HL-60 (cell line): ENCODE measurements at regions not wholly inside any gene's neighbourhood (a gene's known extent, or its start where the extent isn't known, plus 50 kb on each side); places are given as distances from the start of the nearest gene placed in this dataset.

Source experiments
- DNase-seq, 2 experiments: peaks; one replicate each; pipeline ENCODE4 v3.0.0-alpha.2; 2010 to 2020; ENCODE audit warnings: low read depth in 1 of 2, low spot score in 1 of 2
- H3K27ac ChIP-seq: fragments of 250-450 bp; sonication (Bioruptor Pico); replicated peaks from 2 replicates; pipeline ENCODE4 v1.5.1; 2020; ENCODE audit warnings: mild to moderate bottlenecking, moderate library complexity
- H3K27me3 ChIP-seq: fragments of 250-450 bp; sonication (Bioruptor Pico); 2 replicates; pipeline ENCODE4 v1.5.1; 2021; ENCODE audit warnings: mild to moderate bottlenecking, moderate library complexity; ENCODE audit not compliant: insufficient read depth, poor library complexity, severe bottlenecking
- H3K4me3 ChIP-seq: replicated peaks from 2 replicates; pipeline ENCODE4 v1.5.1; 2011; ENCODE audit warnings: mild to moderate bottlenecking, control low read depth, low read length; ENCODE audit not compliant: insufficient read depth
- GABPA ChIP-seq: IDR thresholded peaks from 2 replicates; pipeline ENCODE4 v1.6.1; 2012; ENCODE audit warnings: low read depth
- POLR2AphosphoS5 ChIP-seq: IDR thresholded peaks from 2 replicates; pipeline ENCODE4 v1.6.1; 2012; ENCODE audit warnings: low read depth
- REST ChIP-seq: IDR thresholded peaks from 2 replicates; pipeline ENCODE4 v1.6.1; 2012; ENCODE audit warnings: low read depth; ENCODE audit not compliant: insufficient replicate concordance
- SPI1 ChIP-seq: IDR thresholded peaks from 2 replicates; pipeline ENCODE4 v1.6.1; 2012; ENCODE audit warnings: low read depth, mild to moderate bottlenecking, borderline replicate concordance
- TF ChIP-seq, protein P1 (sequence below): IDR thresholded peaks from one replicate; pipeline ENCODE4 v1.5.1; 2011; ENCODE audit warnings: low read length, control low read depth, inconsistent platforms; ENCODE audit not compliant: insufficient read depth

- no peak for TF ChIP-seq REST
- TF ChIP-seq SPI1: no peak
- no peak for TF ChIP-seq GABPA
- TF ChIP-seq POLR2AphosphoS5: no peak
- TF ChIP-seq, protein P1, sequence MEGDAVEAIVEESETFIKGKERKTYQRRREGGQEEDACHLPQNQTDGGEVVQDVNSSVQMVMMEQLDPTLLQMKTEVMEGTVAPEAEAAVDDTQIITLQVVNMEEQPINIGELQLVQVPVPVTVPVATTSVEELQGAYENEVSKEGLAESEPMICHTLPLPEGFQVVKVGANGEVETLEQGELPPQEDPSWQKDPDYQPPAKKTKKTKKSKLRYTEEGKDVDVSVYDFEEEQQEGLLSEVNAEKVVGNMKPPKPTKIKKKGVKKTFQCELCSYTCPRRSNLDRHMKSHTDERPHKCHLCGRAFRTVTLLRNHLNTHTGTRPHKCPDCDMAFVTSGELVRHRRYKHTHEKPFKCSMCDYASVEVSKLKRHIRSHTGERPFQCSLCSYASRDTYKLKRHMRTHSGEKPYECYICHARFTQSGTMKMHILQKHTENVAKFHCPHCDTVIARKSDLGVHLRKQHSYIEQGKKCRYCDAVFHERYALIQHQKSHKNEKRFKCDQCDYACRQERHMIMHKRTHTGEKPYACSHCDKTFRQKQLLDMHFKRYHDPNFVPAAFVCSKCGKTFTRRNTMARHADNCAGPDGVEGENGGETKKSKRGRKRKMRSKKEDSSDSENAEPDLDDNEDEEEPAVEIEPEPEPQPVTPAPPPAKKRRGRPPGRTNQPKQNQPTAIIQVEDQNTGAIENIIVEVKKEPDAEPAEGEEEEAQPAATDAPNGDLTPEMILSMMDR: no peak
- no peak for DNase-seq
- Histone ChIP-seq H3K27me3 (no peaks in the 10 kb centered on the region), H3K27ac (no peak overlapping the region), H3K4me3 (no peak overlapping the region)
These were observed 626.7 kb upstream of the SALL3 start for GRCh38 chr18:78352910-78353309.

GRCh38 chr18:78362198-78362597 lies 617.4 kb upstream of the SALL3 start:
- peaks cover 3% of the 10 kb centered on the region for H3K27me3 ChIP-seq
- no peak overlapping the region for H3K4me3 ChIP-seq
- DNase-seq: no peak
- TF ChIP-seq POLR2AphosphoS5: no peak
- no peak for TF ChIP-seq REST
- no peak for TF ChIP-seq GABPA
- no peak for TF ChIP-seq SPI1
- TF ChIP-seq, protein P1: no peak
- H3K27ac ChIP-seq: no peak overlapping the region

DNA sequence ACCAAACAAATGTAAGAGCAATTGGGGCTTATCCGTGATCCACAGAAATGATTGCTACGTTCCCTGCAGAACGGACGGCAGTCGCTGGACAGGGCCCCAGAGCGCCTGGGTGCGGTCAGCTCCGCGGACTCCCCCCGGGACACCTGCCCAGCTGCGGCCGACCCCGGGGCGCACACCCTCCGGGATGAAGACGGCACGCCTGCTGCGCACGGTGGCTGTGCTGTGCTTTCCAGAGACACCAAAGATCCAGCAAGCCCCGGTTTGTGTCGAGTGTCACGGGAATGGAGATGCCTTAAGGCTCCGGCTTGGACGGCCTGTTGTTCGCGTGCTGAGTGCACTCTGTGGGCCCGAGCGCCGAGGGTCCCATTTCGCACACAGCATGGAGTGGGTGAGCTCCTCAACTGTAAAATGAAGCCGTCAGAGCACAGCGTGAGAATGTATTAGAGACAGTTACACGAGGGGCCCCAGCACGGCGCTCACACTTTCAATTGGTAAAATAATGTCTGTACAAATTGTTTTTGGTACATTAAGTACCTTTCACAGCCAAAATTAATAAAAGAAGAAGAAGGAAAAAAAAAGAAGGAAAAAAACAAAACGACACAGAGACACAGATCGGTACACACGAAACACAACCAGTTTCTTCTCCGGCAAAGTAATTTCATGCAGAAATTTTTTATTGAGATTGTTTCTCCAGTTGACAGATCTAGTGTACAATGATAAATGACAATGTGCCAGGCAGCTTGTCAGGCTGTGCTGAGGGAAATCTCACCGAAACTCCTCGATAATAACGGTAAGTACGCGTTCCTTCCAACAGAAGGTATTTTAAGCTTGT lies 615.8 kb upstream of the SALL3 start:
- Histone ChIP-seq H3K4me3 (no peak overlapping the region), H3K27ac (no peak overlapping the region), H3K27me3 (no peaks in the 10 kb centered on the region)
- no peak for DNase-seq
- TF ChIP-seq SPI1: no peak
- TF ChIP-seq POLR2AphosphoS5: no peak
- TF ChIP-seq, protein P1: no peak
- TF ChIP-seq REST: no peak
- no peak for TF ChIP-seq GABPA
